ENCODE measurements at regions not wholly inside any gene's neighbourhood (a gene's known extent, or its start where the extent isn't known, plus 50 kb on each side); places are given as distances from the start of the nearest gene placed in this dataset.
A peak's percentile ranks its signal among the peaks of the same experiment; 100 is the strongest.
"Not testable (repeated sequence)": the region's sequence is repeated elsewhere in the genome, so short reads cannot be mapped to it uniquely, and the experiment has no call there.

DNA sequence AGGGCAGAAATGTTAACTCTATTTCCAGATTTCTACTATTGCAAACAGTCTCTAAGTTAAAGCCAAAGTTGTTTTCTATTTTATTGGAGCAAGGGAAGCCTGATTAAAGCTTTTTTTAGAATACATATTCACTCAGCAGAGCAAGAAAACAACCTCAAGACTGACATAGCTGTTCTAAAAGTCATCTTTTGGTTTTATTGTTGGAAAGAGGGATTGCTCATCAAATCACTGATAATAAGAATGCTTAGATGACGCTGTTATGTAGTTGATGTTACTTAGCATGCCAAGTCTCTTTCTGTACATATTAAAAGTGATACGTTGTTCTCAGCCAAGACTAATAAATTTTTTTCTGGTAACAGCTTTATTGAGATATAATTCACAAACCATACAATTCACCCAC, 172.6 kb upstream of the LAMA2 start:
- DNase-seq (ENCODE audit: low read depth) = no peak
- H3K4me3 ChIP-seq (ENCODE audit: low read length) = no peak overlapping the region
- TF ChIP-seq, protein P1, sequence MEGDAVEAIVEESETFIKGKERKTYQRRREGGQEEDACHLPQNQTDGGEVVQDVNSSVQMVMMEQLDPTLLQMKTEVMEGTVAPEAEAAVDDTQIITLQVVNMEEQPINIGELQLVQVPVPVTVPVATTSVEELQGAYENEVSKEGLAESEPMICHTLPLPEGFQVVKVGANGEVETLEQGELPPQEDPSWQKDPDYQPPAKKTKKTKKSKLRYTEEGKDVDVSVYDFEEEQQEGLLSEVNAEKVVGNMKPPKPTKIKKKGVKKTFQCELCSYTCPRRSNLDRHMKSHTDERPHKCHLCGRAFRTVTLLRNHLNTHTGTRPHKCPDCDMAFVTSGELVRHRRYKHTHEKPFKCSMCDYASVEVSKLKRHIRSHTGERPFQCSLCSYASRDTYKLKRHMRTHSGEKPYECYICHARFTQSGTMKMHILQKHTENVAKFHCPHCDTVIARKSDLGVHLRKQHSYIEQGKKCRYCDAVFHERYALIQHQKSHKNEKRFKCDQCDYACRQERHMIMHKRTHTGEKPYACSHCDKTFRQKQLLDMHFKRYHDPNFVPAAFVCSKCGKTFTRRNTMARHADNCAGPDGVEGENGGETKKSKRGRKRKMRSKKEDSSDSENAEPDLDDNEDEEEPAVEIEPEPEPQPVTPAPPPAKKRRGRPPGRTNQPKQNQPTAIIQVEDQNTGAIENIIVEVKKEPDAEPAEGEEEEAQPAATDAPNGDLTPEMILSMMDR (conservative IDR thresholded peaks at IDR 0.05; ENCODE audit: low read depth, low read length) = no peak

DNA sequence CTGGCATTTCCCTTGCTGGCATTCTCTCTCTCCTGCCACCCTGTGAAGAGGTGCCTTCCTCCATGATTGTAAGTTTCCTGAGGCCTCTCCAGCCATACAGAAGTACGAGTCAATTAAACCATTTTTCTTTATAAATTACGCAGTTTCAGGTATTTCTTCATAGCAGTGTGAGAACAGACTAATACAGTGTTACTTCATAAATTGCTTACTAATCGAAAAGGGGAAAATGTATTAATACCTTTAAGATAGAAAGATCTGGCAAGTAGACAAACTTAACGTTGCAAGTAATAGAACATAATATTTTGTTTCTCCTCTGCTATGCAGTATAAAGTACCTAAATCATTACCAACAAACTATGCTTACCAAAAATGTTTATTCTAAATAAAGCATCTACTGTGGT, 178.3 kb upstream of the LAMA2 start:
- no peak for DNase-seq (ENCODE audit: low read depth)
- TF ChIP-seq, protein P1 (conservative IDR thresholded peaks at IDR 0.05; ENCODE audit: low read depth, low read length) = no peak

DNA sequence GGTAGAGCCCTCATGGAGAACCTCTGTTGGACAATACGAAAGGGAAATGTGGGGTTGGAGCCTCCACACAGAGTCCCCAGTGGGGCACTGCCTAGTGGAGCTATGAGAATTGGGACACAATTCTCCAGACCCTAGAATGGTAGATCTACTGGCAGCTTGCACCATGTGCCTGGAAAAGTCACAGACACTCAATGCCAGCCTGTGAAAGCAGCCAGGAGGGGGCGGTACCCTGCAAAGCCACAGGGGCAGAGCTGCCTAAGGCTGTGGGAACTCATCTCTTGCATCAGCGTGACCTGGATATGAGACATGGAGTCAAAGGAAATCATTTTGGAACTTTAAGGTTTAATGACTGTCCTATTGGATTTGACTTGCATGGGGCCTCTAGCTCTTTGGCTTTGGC, 179.1 kb upstream of the LAMA2 start:
- not testable (repeated sequence) for DNase-seq (ENCODE audit: low read depth); H3K4me3 ChIP-seq (ENCODE audit: low read length)

More for the DNA sequence above, 178.3 kb upstream of the LAMA2 start:
- no peak overlapping the region for H3K4me3 ChIP-seq (ENCODE audit: low read length)

DNA sequence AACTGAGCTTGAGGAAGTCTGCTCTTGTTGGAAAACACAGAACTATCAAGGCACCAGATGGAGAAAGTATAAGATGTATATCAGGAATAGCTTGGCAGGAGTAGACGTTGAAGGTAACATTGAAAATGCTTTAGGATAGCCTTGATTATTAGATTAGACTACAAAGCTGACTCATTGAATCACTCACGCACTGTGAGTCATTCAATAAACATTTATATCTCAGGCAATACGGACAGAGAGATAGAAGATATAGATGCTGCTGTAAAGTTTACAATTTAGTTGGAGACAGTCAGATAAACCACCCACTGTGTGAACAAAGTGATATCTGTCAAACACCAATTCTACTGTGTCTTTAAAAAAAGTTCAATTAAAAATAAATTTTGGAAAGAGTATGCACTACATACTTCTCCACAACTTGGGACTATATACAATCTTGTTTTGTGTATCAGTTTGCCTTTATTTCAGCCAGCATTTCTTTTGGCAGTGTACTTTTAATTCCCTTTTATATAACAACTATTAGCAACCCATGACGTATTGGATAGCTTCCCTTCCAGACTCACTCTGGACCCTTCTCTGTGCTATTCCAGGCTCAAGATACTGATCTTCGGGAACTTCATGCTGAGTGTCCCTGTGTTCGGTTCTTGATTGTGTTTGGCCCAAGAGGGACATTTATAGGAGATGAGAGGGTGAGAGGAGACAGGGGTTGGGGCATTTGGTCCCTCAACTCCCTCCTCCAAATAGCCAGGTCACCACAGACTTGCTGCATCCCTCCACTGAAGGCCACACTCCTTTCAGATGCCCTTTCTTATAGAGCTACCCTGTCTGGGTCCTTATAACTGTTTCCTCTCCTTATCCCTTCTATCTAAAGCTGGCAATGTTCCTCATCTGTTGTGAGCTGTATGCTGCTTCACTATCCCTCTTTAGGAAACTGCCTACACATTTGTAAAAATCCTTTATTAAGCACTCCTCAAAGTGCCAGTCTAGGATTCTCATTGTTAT, 176.6 kb upstream of the PTPRK start:
- DNase-seq (ENCODE audit: low read depth) = peak; percentile 22
- TF ChIP-seq, protein P1 (conservative IDR thresholded peaks at IDR 0.05; ENCODE audit: low read depth, low read length) = no peak
- no peak overlapping the region for H3K4me3 ChIP-seq (ENCODE audit: low read length)

DNA sequence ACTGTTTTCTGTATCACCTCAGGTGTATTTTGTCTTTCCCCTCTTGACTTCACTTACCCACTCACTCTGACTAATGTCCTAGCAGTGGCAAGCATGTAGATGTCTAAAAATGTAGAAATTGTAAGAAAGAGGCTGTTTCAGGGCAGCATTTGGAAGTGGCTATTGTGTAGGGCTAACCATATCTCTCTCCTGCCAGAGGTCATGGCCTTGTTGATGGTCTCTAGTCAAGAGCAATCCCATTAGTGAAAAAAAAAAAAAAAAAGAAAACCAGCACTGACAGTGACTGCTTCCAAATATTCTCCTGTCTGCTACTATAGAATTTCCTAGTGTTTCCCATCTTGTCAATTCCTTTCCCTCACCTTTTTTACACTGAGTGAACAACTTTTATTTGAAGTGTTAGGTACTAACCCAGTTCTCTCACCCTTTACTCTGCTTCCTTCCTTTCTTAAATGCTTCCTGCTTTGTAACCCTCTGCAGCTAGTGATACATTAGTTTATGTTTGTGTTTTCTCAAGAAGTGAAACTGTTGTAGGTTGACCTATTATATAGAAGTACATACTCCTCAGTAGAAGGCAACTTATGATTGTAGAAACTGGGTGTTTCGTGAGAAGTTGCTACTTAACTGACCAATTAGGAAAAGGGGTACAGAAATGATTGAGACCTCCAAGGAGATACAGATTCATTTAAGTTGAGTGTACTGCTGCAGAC, 174.1 kb upstream of the PTPRK start:
- no peak for DNase-seq (ENCODE audit: low read depth)
- TF ChIP-seq, protein P1 (conservative IDR thresholded peaks at IDR 0.05; ENCODE audit: low read depth, low read length) = no peak
- no peak overlapping the region for H3K4me3 ChIP-seq (ENCODE audit: low read length)

DNA sequence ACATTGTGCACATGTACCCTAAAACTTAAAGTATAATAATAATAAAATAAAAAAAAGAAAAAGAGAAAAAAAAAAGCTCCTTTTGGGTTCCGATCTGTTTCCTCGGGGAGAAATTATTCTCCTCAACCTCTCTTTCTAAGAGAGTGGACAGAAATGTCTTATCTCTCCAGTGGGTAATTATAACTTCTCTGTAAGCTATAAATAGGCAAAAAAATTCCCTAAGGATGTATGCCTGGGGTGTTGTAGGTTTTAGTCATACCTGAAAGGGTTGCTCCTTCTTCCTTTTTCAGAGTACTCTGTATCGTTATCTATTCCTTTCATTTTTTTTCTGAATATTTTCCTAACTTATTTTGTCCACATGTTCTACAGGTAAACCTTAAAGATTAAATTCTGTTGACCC, 169.7 kb upstream of the PTPRK start:
- TF ChIP-seq, protein P1 (conservative IDR thresholded peaks at IDR 0.05; ENCODE audit: low read depth, low read length) = no peak
- H3K4me3 ChIP-seq (ENCODE audit: low read length) = no peak overlapping the region
- DNase-seq (ENCODE audit: low read depth) = no peak

DNA sequence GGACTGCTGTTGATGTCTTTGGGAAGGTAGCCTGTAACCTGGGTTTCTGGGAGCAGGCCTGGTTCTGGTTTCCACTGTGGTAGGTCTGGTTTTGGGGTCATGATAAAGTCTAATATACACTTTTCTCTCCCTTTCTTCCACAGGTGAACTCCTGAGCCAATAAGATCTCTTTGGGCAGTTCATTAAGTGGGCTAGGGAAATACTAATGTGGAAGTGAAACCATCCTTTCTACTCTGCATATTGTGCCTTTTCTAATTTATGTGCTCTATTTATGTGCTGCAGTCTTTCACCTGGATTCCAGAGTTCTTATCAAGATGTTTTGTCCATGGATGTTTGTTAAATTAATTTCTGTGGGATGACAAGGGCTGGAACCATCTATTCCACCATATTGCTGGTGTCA, 165.7 kb upstream of the PTPRK start:
- TF ChIP-seq, protein P1 (conservative IDR thresholded peaks at IDR 0.05; ENCODE audit: low read depth, low read length) = no peak
- DNase-seq (ENCODE audit: low read depth) = no peak
- H3K4me3 ChIP-seq (ENCODE audit: low read length) = no peak overlapping the region
